ENCODE measurements at regions not wholly inside any gene's neighbourhood (a gene's known extent, or its start where the extent isn't known, plus 50 kb on each side); places are given as distances from the start of the nearest gene placed in this dataset.

DNA sequence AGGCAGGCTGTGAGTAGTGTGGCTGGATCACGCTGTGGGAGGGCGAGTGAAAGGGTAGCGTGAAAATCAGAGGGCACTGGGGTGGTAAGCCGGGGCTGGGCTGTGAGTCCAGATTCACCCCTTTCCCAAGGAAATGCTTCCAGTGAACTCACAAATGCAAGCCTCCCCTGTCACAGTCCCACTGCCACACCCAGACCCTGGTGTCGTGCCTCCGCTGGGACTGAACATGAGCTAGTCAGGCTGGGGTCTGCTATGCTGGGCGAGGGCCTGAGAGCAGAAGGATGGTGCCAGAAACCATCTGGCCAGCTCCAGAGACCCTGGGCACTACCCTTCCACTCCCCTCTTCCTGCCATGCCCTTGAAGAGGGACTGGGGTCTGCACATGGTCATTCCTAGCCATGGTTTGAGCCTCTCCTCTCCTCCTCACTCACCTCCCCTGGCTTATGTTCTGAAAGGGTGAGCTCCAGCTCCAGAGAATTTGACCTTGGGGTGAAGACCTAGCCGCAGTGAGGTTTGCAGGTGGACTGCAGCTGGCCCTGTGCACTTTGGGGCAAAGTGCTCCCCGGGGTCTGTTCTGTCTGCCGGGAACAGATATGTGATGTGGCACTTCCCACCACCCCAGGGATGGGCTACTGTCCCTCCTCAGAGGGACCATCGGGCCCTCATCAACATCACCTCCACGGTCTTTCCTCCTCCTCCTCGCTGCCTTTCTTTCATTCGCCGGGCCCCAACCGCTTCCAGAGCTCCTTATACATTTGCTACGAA is 365.6 kb downstream of the RPS6KC1 start:
- TF ChIP-seq, protein P1, sequence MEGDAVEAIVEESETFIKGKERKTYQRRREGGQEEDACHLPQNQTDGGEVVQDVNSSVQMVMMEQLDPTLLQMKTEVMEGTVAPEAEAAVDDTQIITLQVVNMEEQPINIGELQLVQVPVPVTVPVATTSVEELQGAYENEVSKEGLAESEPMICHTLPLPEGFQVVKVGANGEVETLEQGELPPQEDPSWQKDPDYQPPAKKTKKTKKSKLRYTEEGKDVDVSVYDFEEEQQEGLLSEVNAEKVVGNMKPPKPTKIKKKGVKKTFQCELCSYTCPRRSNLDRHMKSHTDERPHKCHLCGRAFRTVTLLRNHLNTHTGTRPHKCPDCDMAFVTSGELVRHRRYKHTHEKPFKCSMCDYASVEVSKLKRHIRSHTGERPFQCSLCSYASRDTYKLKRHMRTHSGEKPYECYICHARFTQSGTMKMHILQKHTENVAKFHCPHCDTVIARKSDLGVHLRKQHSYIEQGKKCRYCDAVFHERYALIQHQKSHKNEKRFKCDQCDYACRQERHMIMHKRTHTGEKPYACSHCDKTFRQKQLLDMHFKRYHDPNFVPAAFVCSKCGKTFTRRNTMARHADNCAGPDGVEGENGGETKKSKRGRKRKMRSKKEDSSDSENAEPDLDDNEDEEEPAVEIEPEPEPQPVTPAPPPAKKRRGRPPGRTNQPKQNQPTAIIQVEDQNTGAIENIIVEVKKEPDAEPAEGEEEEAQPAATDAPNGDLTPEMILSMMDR (IDR thresholded peaks at IDR 0.05; ENCODE audit: low read depth, low read length, poor library complexity, severe bottlenecking) = no peak
- TF ChIP-seq EZH2phosphoT487 (IDR thresholded peaks at IDR 0.05; ENCODE audit: borderline replicate concordance, low read length) = no peak
